ENCODE measurements at regions not wholly inside any gene's neighbourhood (a gene's known extent, or its start where the extent isn't known, plus 50 kb on each side); places are given as distances from the start of the nearest gene placed in this dataset.

DNA sequence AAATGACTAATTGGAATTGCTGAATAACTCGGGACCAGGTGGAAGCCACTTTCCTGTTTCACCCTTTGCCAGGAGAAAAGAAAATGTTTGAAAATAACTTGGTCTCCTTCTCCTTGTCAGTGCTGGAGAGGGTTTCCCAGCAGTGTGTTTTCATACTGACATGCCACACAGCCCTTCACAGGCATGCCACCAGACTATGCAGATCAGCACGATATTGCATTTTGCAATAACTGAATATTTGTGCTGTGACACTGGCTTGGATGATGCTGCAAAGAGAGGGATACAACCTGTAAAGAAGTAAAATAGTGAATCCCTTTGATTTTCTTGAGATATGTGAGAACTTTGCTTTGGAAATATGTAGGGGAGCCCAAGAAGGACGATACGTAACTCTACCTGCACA is 200.0 kb upstream of the NAV2 start:
- no peak for TF ChIP-seq POLR2AphosphoS5 (IDR thresholded peaks at IDR 0.05; ENCODE audit: low read depth)
- TF ChIP-seq, protein P1, sequence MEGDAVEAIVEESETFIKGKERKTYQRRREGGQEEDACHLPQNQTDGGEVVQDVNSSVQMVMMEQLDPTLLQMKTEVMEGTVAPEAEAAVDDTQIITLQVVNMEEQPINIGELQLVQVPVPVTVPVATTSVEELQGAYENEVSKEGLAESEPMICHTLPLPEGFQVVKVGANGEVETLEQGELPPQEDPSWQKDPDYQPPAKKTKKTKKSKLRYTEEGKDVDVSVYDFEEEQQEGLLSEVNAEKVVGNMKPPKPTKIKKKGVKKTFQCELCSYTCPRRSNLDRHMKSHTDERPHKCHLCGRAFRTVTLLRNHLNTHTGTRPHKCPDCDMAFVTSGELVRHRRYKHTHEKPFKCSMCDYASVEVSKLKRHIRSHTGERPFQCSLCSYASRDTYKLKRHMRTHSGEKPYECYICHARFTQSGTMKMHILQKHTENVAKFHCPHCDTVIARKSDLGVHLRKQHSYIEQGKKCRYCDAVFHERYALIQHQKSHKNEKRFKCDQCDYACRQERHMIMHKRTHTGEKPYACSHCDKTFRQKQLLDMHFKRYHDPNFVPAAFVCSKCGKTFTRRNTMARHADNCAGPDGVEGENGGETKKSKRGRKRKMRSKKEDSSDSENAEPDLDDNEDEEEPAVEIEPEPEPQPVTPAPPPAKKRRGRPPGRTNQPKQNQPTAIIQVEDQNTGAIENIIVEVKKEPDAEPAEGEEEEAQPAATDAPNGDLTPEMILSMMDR (IDR thresholded peaks at IDR 0.05; ENCODE audit: insufficient read depth, low read length) = no peak
- TF ChIP-seq, protein P2, sequence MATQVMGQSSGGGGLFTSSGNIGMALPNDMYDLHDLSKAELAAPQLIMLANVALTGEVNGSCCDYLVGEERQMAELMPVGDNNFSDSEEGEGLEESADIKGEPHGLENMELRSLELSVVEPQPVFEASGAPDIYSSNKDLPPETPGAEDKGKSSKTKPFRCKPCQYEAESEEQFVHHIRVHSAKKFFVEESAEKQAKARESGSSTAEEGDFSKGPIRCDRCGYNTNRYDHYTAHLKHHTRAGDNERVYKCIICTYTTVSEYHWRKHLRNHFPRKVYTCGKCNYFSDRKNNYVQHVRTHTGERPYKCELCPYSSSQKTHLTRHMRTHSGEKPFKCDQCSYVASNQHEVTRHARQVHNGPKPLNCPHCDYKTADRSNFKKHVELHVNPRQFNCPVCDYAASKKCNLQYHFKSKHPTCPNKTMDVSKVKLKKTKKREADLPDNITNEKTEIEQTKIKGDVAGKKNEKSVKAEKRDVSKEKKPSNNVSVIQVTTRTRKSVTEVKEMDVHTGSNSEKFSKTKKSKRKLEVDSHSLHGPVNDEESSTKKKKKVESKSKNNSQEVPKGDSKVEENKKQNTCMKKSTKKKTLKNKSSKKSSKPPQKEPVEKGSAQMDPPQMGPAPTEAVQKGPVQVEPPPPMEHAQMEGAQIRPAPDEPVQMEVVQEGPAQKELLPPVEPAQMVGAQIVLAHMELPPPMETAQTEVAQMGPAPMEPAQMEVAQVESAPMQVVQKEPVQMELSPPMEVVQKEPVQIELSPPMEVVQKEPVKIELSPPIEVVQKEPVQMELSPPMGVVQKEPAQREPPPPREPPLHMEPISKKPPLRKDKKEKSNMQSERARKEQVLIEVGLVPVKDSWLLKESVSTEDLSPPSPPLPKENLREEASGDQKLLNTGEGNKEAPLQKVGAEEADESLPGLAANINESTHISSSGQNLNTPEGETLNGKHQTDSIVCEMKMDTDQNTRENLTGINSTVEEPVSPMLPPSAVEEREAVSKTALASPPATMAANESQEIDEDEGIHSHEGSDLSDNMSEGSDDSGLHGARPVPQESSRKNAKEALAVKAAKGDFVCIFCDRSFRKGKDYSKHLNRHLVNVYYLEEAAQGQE (IDR thresholded peaks at IDR 0.05; ENCODE audit: insufficient replicate concordance, low read depth) = no peak
- TF ChIP-seq GABPA (IDR thresholded peaks at IDR 0.05; ENCODE audit: low read depth) = no peak

Data from HL-60 (cell line).